ENCODE measurements at regions not wholly inside any gene's neighbourhood (a gene's known extent, or its start where the extent isn't known, plus 50 kb on each side); places are given as distances from the start of the nearest gene placed in this dataset.

- no peak overlapping the region for H3K4me3 ChIP-seq (ENCODE audit: low read length)
- TF ChIP-seq CTCF (conservative IDR thresholded peaks at IDR 0.05; ENCODE audit: low read depth, low read length), result no peak
- no peak for DNase-seq (ENCODE audit: low read depth)
Measured at GRCh38 chr15:60215225-60215963, 182.4 kb downstream of the ANXA2 start.

- TF ChIP-seq CTCF (conservative IDR thresholded peaks at IDR 0.05; ENCODE audit: low read depth, low read length), result no peak
- H3K4me3 ChIP-seq (ENCODE audit: low read length), result no peak overlapping the region
- no peak for DNase-seq (ENCODE audit: low read depth)
Measured at GRCh38 chr15:60217161-60217560, 180.6 kb downstream of the ANXA2 start.

GRCh38 chr15:60218256-60218655, 179.5 kb downstream of the ANXA2 start:
- no peak for TF ChIP-seq CTCF (conservative IDR thresholded peaks at IDR 0.05; ENCODE audit: low read depth, low read length)
- no peak overlapping the region for H3K4me3 ChIP-seq (ENCODE audit: low read length)
- DNase-seq (ENCODE audit: low read depth), result no peak

GRCh38 chr15:60219866-60220265, 177.9 kb downstream of the ANXA2 start:
- no peak for DNase-seq (ENCODE audit: low read depth)
- TF ChIP-seq CTCF (conservative IDR thresholded peaks at IDR 0.05; ENCODE audit: low read depth, low read length), result no peak

GRCh38 chr15:60221356-60221755, 176.4 kb downstream of the ANXA2 start:
- DNase-seq (ENCODE audit: low read depth), result no peak
- no peak overlapping the region for H3K4me3 ChIP-seq (ENCODE audit: low read length)
- no peak for TF ChIP-seq CTCF (conservative IDR thresholded peaks at IDR 0.05; ENCODE audit: low read depth, low read length)

More at GRCh38 chr15:60219866-60220265, 177.9 kb downstream of the ANXA2 start:
- no peak overlapping the region for H3K4me3 ChIP-seq (ENCODE audit: low read length)

- no peak for TF ChIP-seq CTCF (conservative IDR thresholded peaks at IDR 0.05; ENCODE audit: low read depth, low read length)
- no peak for DNase-seq (ENCODE audit: low read depth)
- H3K4me3 ChIP-seq (ENCODE audit: low read length), result no peak overlapping the region
Measured at GRCh38 chr15:60222404-60222803, 175.4 kb downstream of the ANXA2 start.

- TF ChIP-seq CTCF (conservative IDR thresholded peaks at IDR 0.05; ENCODE audit: low read depth, low read length), result no peak
- DNase-seq (ENCODE audit: low read depth), result no peak
- H3K4me3 ChIP-seq (ENCODE audit: low read length), result no peak overlapping the region
Measured at GRCh38 chr15:60223176-60223575, 174.6 kb downstream of the ANXA2 start.

Data from retinal pigment epithelial cell (primary cell).